HG02870 (cell line): ENCODE measurements at regions not wholly inside any gene's neighbourhood (a gene's known extent, or its start where the extent isn't known, plus 50 kb on each side); places are given as distances from the start of the nearest gene placed in this dataset.
"Not testable (repeated sequence)": the region's sequence is repeated elsewhere in the genome, so short reads cannot be mapped to it uniquely, and the experiment has no call there.

ENCODE experiments used
- ATAC-seq: cut with Tn5 transposase; IDR thresholded peaks from one replicate; pipeline ENCODE4 v1.9.1; 2021; ENCODE audit warnings: mild to moderate bottlenecking, moderate library complexity; ENCODE audit not compliant: unreplicated experiment

DNA sequence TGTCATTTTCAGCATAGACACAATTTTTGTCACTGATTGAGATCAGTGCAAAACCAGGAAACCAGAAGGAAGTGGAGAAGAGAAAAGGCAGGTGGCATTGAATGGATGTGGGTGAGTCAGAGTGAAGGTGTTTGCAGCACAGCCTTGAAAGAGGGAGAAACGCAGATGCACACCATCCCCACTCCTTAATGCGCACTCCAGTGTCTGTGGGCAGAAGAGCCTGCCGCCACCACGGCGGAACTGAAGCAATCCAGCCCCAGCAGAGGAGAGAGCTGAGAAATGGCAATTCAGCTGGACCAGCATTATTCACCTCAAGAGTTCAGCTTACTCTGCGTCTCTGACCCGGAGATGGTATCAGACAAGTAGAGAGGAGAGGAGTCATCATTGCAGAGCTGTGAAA, 393.1 kb upstream of the FRG1 start:
- ATAC-seq, result no peak

- ATAC-seq, result no peak
Observed at GRCh38 chr4:189548484-189549125, 392.1 kb upstream of the FRG1 start.

DNA sequence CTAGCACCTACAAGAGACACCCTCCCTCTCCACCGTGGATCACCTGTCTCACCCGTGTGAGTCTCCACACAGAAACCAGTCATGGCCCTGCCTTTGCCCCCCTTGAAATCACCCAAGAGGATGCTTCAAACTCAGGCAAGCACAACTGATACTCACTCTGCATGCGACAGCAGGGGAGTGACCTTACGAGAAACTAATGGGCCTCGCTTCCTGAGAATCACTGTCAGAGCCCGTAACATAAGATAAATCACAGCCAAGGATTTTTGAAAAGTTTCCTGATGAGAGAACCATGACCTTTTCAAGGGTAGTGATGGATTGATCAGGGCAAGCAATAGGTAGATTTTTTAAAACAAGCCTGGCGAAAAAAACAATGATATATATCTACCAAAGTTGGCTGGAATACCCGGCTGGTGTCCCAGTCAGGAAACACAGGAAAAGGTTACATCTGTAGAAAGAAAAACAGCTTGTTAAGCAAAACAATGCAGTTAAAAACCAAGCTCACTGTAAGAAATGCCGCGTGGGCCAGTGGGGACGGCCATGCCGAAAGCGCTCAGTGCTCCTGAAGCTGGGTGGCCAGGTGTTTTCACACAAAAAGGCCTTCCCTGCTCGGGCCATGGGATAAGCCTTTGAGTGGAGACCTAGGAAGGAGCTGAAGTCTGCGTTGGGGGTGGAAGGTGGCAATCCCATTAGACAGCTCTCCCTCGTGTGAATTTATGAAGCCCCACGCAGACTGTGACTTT, 388.6 kb upstream of the FRG1 start:
- ATAC-seq, result not testable (repeated sequence)

DNA sequence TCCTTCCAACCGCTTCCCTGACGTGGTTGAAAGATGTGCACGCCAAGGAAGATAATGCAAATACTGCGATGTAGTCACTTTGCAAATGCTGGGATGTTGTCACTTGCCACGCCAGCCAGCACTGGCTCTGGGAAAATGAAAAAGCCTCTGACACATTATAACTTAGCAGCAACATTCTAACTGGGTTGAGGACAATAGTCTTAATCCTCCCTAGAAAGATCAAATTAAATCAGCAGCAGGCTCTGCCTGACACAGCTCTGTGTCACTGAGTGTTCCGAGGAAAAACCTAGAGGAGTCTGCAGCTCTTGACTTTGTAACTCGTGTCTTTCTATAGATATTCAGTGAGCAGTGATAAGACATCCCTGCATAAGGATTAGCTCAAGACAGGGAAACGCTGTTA, 380.1 kb upstream of the FRG1 start:
- ATAC-seq, result not testable (repeated sequence)

DNA sequence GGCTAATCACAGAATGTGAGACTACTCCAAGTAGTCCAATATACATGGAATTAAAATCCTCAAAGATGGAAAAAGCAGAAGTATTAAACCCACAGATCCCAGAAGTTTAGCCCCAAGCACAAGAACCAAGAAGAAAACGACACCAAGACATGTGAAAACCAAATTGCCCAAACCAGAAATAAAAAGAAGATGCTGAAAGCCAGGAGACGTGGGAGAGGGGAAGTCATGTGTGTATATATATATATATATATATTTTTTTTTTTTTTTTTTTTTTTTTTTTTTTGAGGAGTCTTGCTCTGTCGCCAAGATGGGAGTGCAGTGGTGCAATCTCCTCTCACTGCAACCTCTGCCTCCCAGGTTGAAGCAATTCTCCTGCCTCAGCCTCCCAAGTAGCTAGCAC, 376.9 kb upstream of the FRG1 start:
- ATAC-seq, result not testable (repeated sequence)

- not testable (repeated sequence) for ATAC-seq
Observed at GRCh38 chr4:189566271-189566670, 374.4 kb upstream of the FRG1 start.

DNA sequence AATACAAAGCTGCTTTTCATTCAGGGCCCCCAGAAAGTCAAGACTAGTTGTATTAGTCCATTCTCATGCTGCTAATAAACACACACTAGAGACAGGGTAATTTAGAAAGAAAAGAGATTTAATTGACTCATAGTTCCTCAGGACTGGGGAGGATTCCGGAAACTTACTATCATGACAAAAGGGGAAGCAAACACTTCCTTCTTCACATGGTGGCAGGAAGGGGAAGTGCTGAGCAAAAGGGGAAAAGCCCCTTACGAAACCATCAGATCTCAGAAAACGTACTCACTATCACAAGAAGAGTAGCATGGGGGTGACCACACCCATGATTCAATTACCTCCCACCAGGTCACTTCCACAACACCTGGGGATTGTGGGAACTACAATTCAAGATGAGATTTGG, 373.8 kb upstream of the FRG1 start:
- ATAC-seq, result not testable (repeated sequence)

- ATAC-seq, result not testable (repeated sequence)
Observed at GRCh38 chr4:189579645-189580044, 361.0 kb upstream of the FRG1 start.

DNA sequence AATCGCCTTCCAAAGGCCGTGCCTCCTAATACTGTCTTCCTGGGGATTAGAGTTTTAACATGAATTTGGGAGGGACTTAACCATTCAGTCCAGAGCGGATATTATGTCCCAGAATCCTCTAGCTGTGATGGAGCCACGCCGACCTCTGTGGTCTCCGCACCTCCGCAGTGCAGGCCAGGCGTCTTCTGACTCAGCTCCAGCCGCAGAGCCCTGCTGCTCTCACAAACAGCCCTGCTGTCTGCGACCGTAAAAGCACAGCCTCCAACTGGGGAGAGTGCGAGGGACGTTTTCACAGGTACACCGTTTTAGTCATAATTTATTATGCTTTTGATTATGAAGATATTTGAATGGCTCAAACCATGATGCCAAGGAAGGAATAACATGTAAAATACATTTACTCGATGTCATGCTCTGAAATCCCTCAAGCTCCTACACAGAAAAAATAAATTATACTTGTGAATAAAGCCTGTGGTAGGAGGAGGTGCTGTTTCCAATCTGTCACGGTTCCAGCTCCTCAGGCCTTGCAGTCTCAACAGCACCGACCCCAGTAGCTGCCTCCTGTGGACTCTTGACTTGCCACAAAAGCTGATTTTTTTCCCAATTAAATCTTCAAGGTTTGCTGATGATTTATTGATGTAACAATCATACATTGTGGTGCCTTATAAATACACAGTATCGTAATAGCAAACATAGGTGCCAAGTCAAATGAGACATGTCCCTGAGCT, 353.6 kb upstream of the FRG1 start:
- ATAC-seq, result not testable (repeated sequence)

DNA sequence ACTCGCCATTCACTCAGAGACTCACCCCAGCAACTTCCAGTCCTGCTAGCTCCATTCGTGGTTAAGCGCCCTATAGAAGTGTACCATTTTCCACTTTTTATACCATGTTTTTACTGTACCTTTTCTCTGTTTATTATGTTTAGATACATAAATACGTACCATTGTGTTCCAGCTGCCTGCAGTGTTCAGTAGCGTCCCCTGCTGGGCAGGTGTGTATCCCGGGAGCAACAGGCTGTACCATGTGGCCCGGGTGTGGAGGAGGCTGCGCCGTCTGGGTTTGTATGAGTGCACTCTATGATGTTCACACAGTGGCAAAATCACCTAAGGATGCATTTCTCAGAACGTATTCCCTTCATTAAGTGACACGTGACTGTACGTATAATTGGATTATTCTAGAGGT, 351.5 kb upstream of the FRG1 start:
- not testable (repeated sequence) for ATAC-seq

DNA sequence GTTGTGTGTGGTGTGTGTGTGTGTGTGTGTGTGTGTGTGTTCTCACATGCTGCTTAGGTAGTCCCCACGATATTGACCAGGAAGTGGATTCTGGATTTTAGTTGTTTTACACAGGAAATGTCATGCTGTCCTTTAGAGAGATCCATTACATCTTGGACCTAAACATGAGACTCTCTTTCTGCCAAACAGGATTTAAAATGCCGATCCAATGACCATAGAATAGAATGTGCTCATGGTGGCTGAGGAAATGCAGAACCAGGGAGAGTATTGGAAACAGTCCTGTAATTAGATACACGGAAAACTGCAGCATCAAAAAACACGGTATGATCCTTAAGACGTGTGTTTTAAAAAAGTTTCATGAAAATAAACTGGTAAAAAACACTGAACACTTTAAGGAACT, 347.8 kb upstream of the FRG1 start:
- no peak for ATAC-seq

DNA sequence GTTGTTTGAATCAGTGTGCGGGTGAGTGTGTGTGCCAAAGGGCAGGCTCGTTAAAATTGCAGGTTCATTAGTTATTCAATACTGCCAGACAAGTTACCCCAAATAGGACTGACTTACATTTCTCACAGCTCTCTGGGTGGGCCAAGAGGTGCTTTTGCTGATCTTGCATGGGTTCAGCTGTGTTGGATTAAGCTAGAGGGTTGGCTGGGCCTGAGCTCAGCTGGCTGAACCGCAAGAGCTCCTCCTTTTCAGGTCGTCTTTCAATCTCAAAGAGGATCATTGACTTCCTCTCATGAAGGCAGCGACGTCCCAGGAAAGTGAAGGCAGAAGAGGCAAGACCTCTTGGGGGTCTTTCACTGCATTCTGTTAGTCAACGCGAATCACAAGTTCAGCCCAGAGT, 343.3 kb upstream of the FRG1 start:
- no peak for ATAC-seq

GRCh38 chr4:189600264-189600663, 340.4 kb upstream of the FRG1 start:
- ATAC-seq, result no peak

DNA sequence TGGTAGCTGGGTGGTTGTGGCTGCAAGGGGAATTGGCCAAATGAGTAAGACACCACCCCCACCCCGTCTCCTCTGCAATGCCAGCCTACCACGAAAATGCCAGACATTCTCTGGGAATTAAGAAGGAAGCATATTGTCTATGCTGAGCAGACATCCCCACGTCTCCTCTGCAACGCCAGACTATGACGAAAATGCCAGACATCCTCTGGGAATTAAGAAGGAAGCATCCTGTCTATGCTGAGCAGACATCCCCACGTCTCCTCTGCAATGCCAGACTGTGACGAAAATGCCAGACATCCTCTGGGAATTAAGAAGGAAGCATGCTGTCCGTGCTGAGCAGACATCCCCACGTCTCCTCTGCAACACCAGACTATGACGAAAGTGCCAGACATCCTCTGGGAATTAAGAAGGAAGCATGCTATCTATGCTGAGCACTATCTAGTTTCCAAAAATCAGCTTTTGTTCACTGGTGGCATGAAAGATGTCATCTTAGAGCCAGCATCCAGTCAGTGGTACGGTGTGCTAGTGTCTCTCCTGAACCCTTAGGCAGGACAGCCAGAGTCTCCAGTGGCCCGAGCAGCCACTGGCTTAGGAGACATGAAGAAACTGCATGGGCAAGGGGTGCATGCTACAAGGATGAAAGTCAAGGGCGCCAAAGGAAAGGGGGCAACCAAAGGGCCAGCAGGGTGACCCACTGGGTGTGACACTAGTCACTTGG, 339.8 kb upstream of the FRG1 start:
- ATAC-seq, result no peak

DNA sequence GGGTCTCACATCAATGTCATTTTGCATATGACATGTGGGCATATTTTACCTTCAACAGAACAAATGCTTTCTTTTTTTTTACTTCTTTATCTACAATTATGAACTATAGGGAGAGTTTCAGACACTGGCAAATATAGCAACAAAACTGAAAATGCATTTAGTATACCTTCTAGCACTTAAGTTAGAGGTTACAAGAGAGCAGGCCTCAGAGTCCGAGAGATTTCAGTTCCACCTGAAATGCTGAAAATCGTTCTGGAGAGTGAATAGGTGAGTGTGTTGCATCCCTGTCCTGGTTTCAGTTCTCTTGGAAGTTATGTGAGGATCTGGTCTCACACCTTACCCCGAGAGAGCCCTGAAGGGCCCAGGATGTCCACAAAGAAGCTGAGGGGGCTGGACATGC, 337.8 kb upstream of the FRG1 start:
- peak; percentile 61 for ATAC-seq

DNA sequence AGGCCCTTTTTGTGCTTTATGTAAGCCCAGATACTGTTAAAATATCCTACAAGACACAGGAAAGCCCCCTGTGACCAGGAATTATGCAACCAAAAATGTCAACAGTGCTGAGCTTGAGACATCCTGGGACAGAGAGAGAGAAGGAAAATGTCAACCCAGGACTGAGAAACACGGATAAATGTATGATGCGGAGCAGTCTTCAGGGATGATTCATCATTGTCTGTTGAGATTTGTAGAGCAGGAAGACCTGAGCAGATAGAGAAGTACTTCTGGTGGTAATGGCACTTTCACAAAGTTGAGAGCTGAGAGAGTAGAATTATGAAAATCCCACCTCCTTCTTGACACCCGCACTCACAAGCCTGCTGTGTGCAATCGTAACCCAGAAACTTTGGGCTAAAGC, 330.1 kb upstream of the FRG1 start:
- ATAC-seq, result not testable (repeated sequence)

DNA sequence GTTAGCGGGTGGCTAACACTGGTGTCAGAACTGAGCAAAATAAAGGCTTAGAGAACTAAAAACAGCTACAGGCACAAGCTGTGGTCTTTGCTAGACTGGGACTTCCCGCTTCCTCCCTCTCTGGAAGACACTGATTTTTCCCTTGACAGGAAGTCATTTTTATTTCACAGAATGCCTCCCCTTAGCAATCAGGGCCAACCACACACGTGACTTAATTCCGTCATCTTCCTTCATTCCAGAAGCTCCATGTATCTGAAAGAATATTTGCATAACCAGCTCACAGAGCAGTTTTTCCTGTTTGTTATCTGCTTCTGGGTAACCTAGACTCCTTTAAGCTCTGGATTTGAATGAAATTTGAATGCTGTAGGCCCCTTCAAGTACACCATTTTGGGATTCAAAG, 327.5 kb upstream of the FRG1 start:
- ATAC-seq, result no peak

GRCh38 chr4:189615217-189615663, 325.4 kb upstream of the FRG1 start:
- no peak for ATAC-seq

- ATAC-seq, result not testable (repeated sequence)
Observed at GRCh38 chr4:189617741-189618140, 322.9 kb upstream of the FRG1 start.

DNA sequence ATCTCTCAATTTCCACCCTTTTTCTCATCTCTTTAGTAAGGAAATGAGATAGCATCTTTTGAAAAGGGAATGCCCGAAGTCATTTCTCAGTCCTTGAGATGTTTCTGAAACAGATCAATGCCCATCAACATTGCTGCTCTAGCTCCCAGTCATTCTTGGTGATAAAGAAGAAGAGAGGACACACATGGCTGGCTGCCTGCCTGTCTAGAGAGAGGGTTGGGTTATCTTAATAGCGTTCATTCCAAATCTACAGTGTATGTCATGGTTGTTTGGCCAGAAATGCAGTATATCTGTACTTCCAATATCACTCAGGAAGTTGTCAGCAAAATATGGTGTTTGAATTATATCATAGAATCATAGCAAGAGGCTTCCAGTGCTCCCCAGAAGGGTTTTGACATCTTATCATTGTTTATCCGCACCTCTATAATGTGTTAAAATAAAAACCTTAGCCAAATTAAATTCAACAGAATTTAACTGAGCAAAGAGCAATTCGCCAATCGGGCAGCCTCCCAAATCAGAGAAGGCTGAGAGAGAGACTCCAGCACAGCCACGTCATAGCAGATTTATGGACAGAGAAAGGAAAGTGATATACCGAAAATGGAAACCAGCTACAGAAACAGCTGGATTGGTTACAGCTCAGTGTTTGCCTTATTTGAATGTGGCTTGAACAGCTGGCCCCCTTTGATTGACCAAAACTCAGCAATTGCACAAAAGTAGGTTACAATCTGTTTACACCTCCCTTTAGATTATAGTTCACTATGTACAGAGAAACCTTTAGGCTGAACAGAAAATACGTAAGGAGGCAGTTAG, 321.0 kb upstream of the FRG1 start:
- ATAC-seq, result peak; percentile 76
